Brain microvascular endothelial cell (primary cell): ENCODE measurements at regions not wholly inside any gene's neighbourhood (a gene's known extent, or its start where the extent isn't known, plus 50 kb on each side); places are given as distances from the start of the nearest gene placed in this dataset.

Experiments
- DNase-seq: peaks from one replicate; pipeline ENCODE4 v3.0.0-alpha.2; 2020
- H3K27ac ChIP-seq: fragments of 250-450 bp; sonication (Bioruptor Pico); 2 replicates; pipeline ENCODE4 v1.5.1; 2020; ENCODE audit warnings: mild to moderate bottlenecking, moderate library complexity
- H3K27me3 ChIP-seq: fragments of 250-450 bp; sonication (Bioruptor Pico); replicated peaks from 2 replicates; pipeline ENCODE4 v1.5.1; 2020; ENCODE audit warnings: mild to moderate bottlenecking
- H3K36me3 ChIP-seq: fragments of 250-450 bp; sonication (Bioruptor Pico); replicated peaks from 2 replicates; pipeline ENCODE4 v1.5.1; 2020; ENCODE audit warnings: mild to moderate bottlenecking
- H3K4me3 ChIP-seq: 2 replicates; pipeline ENCODE4 v1.5.1; 2011; ENCODE audit warnings: low read depth, mild to moderate bottlenecking, control low read depth, low read length, moderate library complexity
- in situ Hi-C: cut with HindIII; loops from 2 replicates; pipeline ENCODE4 v1.10.0; 2017; ENCODE audit warnings: low sequenced_read_pairs, low pct_ligation_motif_present
- TF ChIP-seq, protein P1 (sequence below): IDR thresholded peaks from 2 replicates; pipeline ENCODE4 v1.5.1; 2011; ENCODE audit warnings: low read depth, mild to moderate bottlenecking, moderate library complexity, low read length, control low read depth, inconsistent platforms; ENCODE audit errors: missing control alignments

GRCh38 chr5:73365990-73366667 lies 82.4 kb downstream of the FOXD1 start:
- in situ Hi-C loops: no loop called here
- peak overlapping the region; percentile 73 for H3K27ac ChIP-seq
- H3K27me3 ChIP-seq: no peaks in the 10 kb centered on the region
- DNase-seq: no peak
- H3K36me3 ChIP-seq: no peaks in the 10 kb centered on the region
- no peak overlapping the region for H3K4me3 ChIP-seq
- TF ChIP-seq, protein P1, sequence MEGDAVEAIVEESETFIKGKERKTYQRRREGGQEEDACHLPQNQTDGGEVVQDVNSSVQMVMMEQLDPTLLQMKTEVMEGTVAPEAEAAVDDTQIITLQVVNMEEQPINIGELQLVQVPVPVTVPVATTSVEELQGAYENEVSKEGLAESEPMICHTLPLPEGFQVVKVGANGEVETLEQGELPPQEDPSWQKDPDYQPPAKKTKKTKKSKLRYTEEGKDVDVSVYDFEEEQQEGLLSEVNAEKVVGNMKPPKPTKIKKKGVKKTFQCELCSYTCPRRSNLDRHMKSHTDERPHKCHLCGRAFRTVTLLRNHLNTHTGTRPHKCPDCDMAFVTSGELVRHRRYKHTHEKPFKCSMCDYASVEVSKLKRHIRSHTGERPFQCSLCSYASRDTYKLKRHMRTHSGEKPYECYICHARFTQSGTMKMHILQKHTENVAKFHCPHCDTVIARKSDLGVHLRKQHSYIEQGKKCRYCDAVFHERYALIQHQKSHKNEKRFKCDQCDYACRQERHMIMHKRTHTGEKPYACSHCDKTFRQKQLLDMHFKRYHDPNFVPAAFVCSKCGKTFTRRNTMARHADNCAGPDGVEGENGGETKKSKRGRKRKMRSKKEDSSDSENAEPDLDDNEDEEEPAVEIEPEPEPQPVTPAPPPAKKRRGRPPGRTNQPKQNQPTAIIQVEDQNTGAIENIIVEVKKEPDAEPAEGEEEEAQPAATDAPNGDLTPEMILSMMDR: no peak

- Histone ChIP-seq H3K4me3 (no peak overlapping the region), H3K27me3 (no peaks in the 10 kb centered on the region), H3K36me3 (no peaks in the 10 kb centered on the region), H3K27ac (peak overlapping the region; percentile 73)
- DNase-seq: peak; percentile 80
- in situ Hi-C loops: no loop called here
- TF ChIP-seq, protein P1: no peak
Measured at GRCh38 chr5:73365301-73365853, 83.2 kb downstream of the FOXD1 start.

DNA sequence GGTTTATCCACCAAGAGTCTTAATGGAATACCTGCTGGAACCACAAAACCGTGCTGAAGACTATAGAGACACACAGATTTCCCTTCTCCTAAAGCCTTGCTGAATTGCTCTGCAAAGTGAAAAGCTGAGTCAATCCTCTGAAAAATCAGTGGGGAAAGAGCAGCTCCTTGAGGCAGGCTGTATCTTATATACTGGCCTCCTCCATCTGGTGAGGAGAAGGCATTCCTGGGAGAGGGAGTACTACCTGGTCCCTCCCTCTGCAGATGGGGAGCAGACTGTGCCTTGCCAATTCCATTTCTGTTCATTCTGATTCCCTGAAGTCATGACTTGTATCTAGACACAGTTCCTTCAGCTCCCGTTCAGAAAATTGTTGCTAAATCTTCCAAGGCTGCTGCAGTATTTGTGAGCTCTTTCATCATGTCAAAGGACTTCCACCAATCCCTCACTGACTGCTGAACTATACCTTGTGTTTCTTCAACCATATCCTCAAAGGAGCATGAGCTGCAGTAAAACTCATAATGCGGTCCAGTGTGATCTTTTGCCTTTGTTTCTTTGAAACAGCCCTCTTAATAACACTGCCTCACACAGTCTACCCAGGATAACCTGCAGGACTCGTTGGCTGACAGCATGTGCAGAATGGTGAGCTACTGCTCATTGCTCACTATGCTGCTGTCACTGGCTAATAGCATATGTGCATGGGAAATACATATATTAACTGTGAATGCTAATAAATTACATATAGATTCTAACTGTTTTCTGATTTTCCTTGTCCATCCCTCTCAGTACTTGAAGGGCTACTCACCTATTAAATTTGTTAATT lies 84.5 kb downstream of the FOXD1 start:
- Histone ChIP-seq H3K4me3 (no peak overlapping the region), H3K27me3 (no peaks in the 10 kb centered on the region), H3K36me3 (no peaks in the 10 kb centered on the region), H3K27ac (no peak overlapping the region)
- in situ Hi-C loops: no loop called here
- no peak for DNase-seq
- TF ChIP-seq, protein P1: peak; percentile 44

DNA sequence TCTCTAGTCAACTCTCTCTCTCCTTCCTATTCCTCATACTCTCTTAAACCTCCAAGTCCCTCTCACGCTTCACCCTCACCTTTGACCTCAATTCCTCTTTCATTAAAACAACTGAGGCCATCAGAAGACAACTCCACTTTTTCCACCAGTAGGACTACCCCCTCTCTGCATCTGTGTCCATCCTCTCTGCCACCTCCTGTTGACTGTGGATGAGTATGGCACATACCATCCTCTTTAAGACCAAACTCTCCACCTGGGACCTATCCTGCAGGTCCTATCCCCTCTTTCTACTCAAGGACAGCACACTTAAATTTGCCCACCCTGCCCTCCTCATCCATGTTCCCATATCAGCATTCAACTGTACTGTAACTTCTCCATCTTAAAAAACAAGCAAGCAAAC lies 89.2 kb downstream of the FOXD1 start:
- no peaks in the 10 kb centered on the region for H3K36me3 ChIP-seq
- TF ChIP-seq, protein P1: no peak
- no peak for DNase-seq
- H3K4me3 ChIP-seq: no peak overlapping the region
- H3K27ac ChIP-seq: no peak overlapping the region
- in situ Hi-C loops: no loop called here
- H3K27me3 ChIP-seq: no peaks in the 10 kb centered on the region

- TF ChIP-seq, protein P1: no peak
- Histone ChIP-seq H3K27ac (no peak overlapping the region), H3K4me3 (no peak overlapping the region), H3K27me3 (no peaks in the 10 kb centered on the region), H3K36me3 (no peaks in the 10 kb centered on the region)
- in situ Hi-C loops: no loop called here
- DNase-seq: no peak
Measured at GRCh38 chr5:73358366-73358765, 90.2 kb downstream of the FOXD1 start.
